DOHH2 (cell line): ENCODE measurements at regions not wholly inside any gene's neighbourhood (a gene's known extent, or its start where the extent isn't known, plus 50 kb on each side); places are given as distances from the start of the nearest gene placed in this dataset.

Experiments
- H3F3A ChIP-seq: fragments of 200-600 bp; sonication (generic), shearing (Covaris generic); 2 replicates; pipeline ENCODE4 v1.6.0; 2016; ENCODE audit warnings: antibody characterized with exemption, mild to moderate bottlenecking; ENCODE audit not compliant: control insufficient read depth, insufficient read depth
- H3K27ac ChIP-seq: fragments of 200-600 bp; sonication (generic); 2 replicates; pipeline ENCODE4 v1.5.1; 2014; ENCODE audit warnings: low read depth, mild to moderate bottlenecking, low read length, moderate library complexity
- H3K27me3 ChIP-seq: fragments of 200-600 bp; sonication (generic); 2 replicates; pipeline ENCODE4 v1.6.1; 2014; ENCODE audit warnings: mild to moderate bottlenecking, low read length, mixed read lengths; ENCODE audit not compliant: control insufficient read depth
- H3K36me3 ChIP-seq: fragments of 200-600 bp; sonication (generic); 2 replicates; pipeline ENCODE4 v1.6.1; 2014; ENCODE audit warnings: mild to moderate bottlenecking, low read length, moderate library complexity, mixed read lengths; ENCODE audit not compliant: control insufficient read depth
- H3K4me1 ChIP-seq: fragments of 200-600 bp; sonication (generic); 2 replicates; pipeline ENCODE4 v1.6.1; 2014; ENCODE audit warnings: mild to moderate bottlenecking, low read length, mixed read lengths; ENCODE audit not compliant: control insufficient read depth
- H3K4me2 ChIP-seq: fragments of 200-600 bp; sonication (generic); 2 replicates; pipeline ENCODE4 v1.6.0; 2014; ENCODE audit warnings: mild to moderate bottlenecking, low read length, moderate library complexity
- H3K4me3 ChIP-seq: fragments of 200-600 bp; sonication (generic); 2 replicates; pipeline ENCODE4 v1.5.1; 2014; ENCODE audit warnings: mild to moderate bottlenecking, low read length, mixed read lengths
- H3K79me2 ChIP-seq: fragments of 200-600 bp; sonication (generic); 2 replicates; pipeline ENCODE4 v1.6.1; 2014; ENCODE audit warnings: mild to moderate bottlenecking, low read length, mixed read lengths; ENCODE audit not compliant: control insufficient read depth
- H3K9me2 ChIP-seq: fragments of 200-600 bp; sonication (generic); replicated peaks from 2 replicates; pipeline ENCODE4 v1.6.1; 2014; ENCODE audit warnings: mild to moderate bottlenecking, low read length, mixed read lengths; ENCODE audit not compliant: control insufficient read depth
- H3K9me3 ChIP-seq: fragments of 200-600 bp; sonication (generic); 2 replicates; pipeline ENCODE4 v1.6.1; 2014; ENCODE audit warnings: antibody characterized with exemption, low read length, mixed read lengths; ENCODE audit not compliant: control insufficient read depth, insufficient read depth
- H4K20me1 ChIP-seq: fragments of 200-600 bp; sonication (generic); 2 replicates; pipeline ENCODE4 v1.6.0; 2014; ENCODE audit warnings: low read depth, mild to moderate bottlenecking, antibody characterized with exemption, low read length, moderate library complexity; ENCODE audit not compliant: control insufficient read depth, insufficient read depth
- EZH2phosphoT487 ChIP-seq: fragments of 200-600 bp; sonication (generic); IDR thresholded peaks from 2 replicates; pipeline ENCODE4 v1.6.1; 2017; ENCODE audit warnings: borderline replicate concordance, mild to moderate bottlenecking, antibody characterized with exemption, low read length, moderate library complexity, mixed read lengths
- TF ChIP-seq, protein P1 (sequence below): fragments of 200-600 bp; sonication (generic); IDR thresholded peaks from one replicate; pipeline ENCODE4 v1.5.1; 2014; ENCODE audit warnings: antibody characterized with exemption, mild to moderate bottlenecking, low read depth, low read length; ENCODE audit not compliant: poor library complexity, severe bottlenecking

DNA sequence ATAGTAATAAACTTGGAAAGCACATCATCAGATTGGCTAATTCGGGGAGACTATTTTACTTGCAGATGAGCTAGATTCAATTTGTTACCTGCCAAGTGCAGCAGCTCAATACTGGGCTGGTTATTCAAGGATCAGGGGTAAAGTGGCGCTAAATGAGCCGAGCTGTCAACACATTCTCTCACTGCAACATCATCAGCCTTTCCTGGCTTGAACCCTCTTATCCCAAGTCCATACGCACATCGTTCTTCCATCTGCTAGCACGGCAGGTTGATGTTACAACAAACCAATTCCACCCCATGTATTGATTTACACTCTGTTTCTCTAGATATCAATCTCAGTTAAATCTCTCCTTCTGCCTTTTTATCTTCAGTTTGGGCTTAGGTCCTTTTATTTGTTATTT lies 2101.5 kb upstream of the AGA start:
- Histone ChIP-seq H3F3A (no peaks in the 10 kb centered on the region), H4K20me1 (no peaks in the 10 kb centered on the region), H3K9me3 (no peaks in the 10 kb centered on the region), H3K79me2 (no peaks in the 10 kb centered on the region), H3K36me3 (no peaks in the 10 kb centered on the region), H3K27ac (no peak overlapping the region), H3K9me2 (no peaks in the 10 kb centered on the region), H3K27me3 (no peaks in the 10 kb centered on the region), H3K4me1 (no peaks in the 10 kb centered on the region), H3K4me3 (no peak overlapping the region), H3K4me2 (no peak overlapping the region)
- TF ChIP-seq EZH2phosphoT487, result no peak
- TF ChIP-seq, protein P1, sequence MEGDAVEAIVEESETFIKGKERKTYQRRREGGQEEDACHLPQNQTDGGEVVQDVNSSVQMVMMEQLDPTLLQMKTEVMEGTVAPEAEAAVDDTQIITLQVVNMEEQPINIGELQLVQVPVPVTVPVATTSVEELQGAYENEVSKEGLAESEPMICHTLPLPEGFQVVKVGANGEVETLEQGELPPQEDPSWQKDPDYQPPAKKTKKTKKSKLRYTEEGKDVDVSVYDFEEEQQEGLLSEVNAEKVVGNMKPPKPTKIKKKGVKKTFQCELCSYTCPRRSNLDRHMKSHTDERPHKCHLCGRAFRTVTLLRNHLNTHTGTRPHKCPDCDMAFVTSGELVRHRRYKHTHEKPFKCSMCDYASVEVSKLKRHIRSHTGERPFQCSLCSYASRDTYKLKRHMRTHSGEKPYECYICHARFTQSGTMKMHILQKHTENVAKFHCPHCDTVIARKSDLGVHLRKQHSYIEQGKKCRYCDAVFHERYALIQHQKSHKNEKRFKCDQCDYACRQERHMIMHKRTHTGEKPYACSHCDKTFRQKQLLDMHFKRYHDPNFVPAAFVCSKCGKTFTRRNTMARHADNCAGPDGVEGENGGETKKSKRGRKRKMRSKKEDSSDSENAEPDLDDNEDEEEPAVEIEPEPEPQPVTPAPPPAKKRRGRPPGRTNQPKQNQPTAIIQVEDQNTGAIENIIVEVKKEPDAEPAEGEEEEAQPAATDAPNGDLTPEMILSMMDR, result no peak

DNA sequence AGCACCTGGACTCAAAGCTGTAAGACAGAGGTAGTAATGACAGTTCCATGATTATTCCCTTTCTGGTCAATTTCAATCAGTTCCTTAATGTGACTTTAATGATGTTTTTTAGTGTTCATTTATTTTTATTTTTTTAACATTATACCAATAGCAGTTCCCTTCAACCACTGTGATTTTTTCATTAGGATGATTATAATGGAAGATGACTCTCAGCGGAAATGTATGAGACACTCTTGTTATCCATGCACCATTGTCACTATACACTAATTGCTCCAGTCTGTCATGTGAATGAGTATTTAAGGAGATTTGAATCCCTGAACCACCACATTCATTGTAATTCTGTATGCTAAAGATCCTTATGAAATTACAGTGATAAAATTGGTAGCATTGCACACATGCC lies 2102.3 kb upstream of the AGA start:
- Histone ChIP-seq H3K4me1 (no peaks in the 10 kb centered on the region), H3F3A (no peaks in the 10 kb centered on the region)
- TF ChIP-seq, protein P1, result no peak
- TF ChIP-seq EZH2phosphoT487, result no peak

DNA sequence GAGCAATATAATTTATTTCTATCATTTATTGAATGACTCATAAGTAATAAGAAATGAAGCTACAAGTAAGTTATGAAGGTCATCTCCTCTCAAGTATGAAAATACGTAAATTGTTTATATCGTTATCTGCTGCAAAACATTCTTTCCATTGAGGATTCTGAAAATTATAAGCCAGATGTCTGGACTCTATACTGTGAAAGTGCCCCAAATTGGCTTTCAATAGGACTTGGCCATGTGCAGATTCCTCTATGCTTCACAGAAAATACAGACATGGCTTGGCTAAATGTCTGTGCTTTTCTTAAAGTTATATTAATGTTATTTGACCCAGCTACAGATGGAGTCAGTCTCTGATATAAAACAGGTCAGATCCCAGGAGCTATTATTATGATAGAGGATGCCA lies 2109.9 kb upstream of the AGA start:
- Histone ChIP-seq H3K36me3 (no peaks in the 10 kb centered on the region), H3K27me3 (no peaks in the 10 kb centered on the region), H3K27ac (no peak overlapping the region), H3K79me2 (no peaks in the 10 kb centered on the region), H3K9me3 (no peaks in the 10 kb centered on the region), H3K4me1 (no peaks in the 10 kb centered on the region), H3F3A (no peaks in the 10 kb centered on the region), H4K20me1 (no peaks in the 10 kb centered on the region), H3K4me3 (no peak overlapping the region), H3K4me2 (no peak overlapping the region), H3K9me2 (no peaks in the 10 kb centered on the region)
- TF ChIP-seq EZH2phosphoT487, result no peak
- TF ChIP-seq, protein P1, result no peak

More for the DNA sequence above, 2102.3 kb upstream of the AGA start:
- Histone ChIP-seq H3K27me3 (no peaks in the 10 kb centered on the region), H3K9me3 (no peaks in the 10 kb centered on the region), H3K36me3 (no peaks in the 10 kb centered on the region), H3K9me2 (no peaks in the 10 kb centered on the region), H4K20me1 (no peaks in the 10 kb centered on the region), H3K79me2 (no peaks in the 10 kb centered on the region), H3K4me3 (no peak overlapping the region), H3K27ac (no peak overlapping the region), H3K4me2 (no peak overlapping the region)

- no peaks in the 10 kb centered on the region for H3K79me2 ChIP-seq
- no peak for TF ChIP-seq EZH2phosphoT487
- TF ChIP-seq, protein P1, result no peak
- H3K27me3 ChIP-seq, result no peaks in the 10 kb centered on the region
- no peaks in the 10 kb centered on the region for H3K9me3 ChIP-seq
- no peaks in the 10 kb centered on the region for H3K4me1 ChIP-seq
- no peaks in the 10 kb centered on the region for H3K36me3 ChIP-seq
- H3K4me2 ChIP-seq, result no peak overlapping the region
- no peak overlapping the region for H3K27ac ChIP-seq
- no peaks in the 10 kb centered on the region for H3K9me2 ChIP-seq
- no peak overlapping the region for H3K4me3 ChIP-seq
- H4K20me1 ChIP-seq, result no peaks in the 10 kb centered on the region
- no peaks in the 10 kb centered on the region for H3F3A ChIP-seq
These were observed 2121.5 kb upstream of the AGA start for GRCh38 chr4:179563741-179564140.
